SK-N-SH treated with all-trans-retinoic acid at 6 μM for 48 hours (cell line): ENCODE measurements at regions not wholly inside any gene's neighbourhood (a gene's known extent, or its start where the extent isn't known, plus 50 kb on each side); places are given as distances from the start of the nearest gene placed in this dataset.

ENCODE experiments used
- ARNTL ChIP-seq: fragments of 450-650 bp; formaldehyde crosslinking; IDR thresholded peaks from 2 replicates; pipeline ENCODE4 v1.5.0; 2020; ENCODE audit warnings: low read depth, mild to moderate bottlenecking, moderate library complexity, borderline replicate concordance
- CREB5 ChIP-seq: fragments of 250-450 bp; sonication (Bioruptor Pico); IDR thresholded peaks from 2 replicates; pipeline ENCODE4 v1.5.1; 2020; ENCODE audit warnings: low read depth, mild to moderate bottlenecking, moderate library complexity
- ESRRG ChIP-seq: fragments of 250-450 bp; sonication (Bioruptor Pico); IDR thresholded peaks from 2 replicates; pipeline ENCODE4 v1.6.1; 2021; ENCODE audit warnings: mild to moderate bottlenecking
- RARB ChIP-seq: fragments of 250-450 bp; sonication (Bioruptor Pico); IDR thresholded peaks from 2 replicates; pipeline ENCODE4 v1.8.0; 2021; ENCODE audit warnings: mild to moderate bottlenecking, moderate library complexity
- SNAI2 ChIP-seq: fragments of 250-450 bp; sonication (Bioruptor Pico); IDR thresholded peaks from 2 replicates; pipeline ENCODE4 v1.5.0; 2020; ENCODE audit warnings: mild to moderate bottlenecking, moderate library complexity
- TOX ChIP-seq: fragments of 250-450 bp; sonication (Bioruptor Pico); IDR thresholded peaks from 2 replicates; pipeline ENCODE4 v1.8.0; 2021; ENCODE audit warnings: mild to moderate bottlenecking, moderate library complexity, borderline replicate concordance
- ZC3H10 ChIP-seq: fragments of 250-450 bp; sonication (Bioruptor Pico); IDR thresholded peaks from 2 replicates; pipeline ENCODE4 v1.5.1; 2021; ENCODE audit warnings: mild to moderate bottlenecking, moderate library complexity
- ZFP3 ChIP-seq: fragments of 250-450 bp; sonication (Bioruptor Pico); IDR thresholded peaks from 2 replicates; pipeline ENCODE4 v1.5.0; 2020; ENCODE audit warnings: mild to moderate bottlenecking, moderate library complexity
- ZFP30 ChIP-seq: fragments of 450-650 bp; formaldehyde crosslinking; IDR thresholded peaks from 2 replicates; pipeline ENCODE4 v1.5.0; 2022; ENCODE audit warnings: mild to moderate bottlenecking, moderate library complexity
- ZNF565 ChIP-seq: fragments of 450-650 bp; formaldehyde crosslinking; conservative IDR thresholded peaks from 2 replicates; pipeline ENCODE4 v1.5.0; 2020; ENCODE audit warnings: low read depth, mild to moderate bottlenecking, moderate library complexity
- ZNF70 ChIP-seq: fragments of 450-650 bp; formaldehyde crosslinking; IDR thresholded peaks from 2 replicates; pipeline ENCODE4 v1.5.0; 2020; ENCODE audit warnings: mild to moderate bottlenecking, moderate library complexity
- TF ChIP-seq, protein P1 (sequence below): fragments of 250-450 bp; sonication (Bioruptor Pico); IDR thresholded peaks from 2 replicates; pipeline ENCODE4 v1.8.0; 2020; ENCODE audit warnings: mild to moderate bottlenecking, moderate library complexity, borderline replicate concordance

DNA sequence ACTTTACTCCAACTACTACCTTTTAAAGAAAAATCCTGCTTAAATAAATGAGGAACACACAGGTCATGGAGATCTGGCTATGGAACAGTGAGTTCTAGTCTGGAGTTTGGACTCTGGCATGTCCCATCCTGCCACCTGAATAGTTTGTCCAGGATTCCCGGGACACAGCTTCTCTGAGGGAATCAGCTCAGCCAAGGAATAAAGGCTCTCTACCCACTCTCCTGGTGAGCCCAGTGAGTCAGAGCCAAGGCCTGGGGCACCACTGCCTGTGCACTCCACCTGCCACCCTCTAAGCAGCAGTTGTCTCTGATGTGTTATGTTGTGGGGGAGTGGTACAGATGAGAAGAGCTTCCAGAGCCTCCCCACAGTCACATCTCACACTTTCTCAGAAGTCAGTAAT lies 113.5 kb downstream of the HTR5A start:
- TF ChIP-seq ARNTL (no peak), ZNF565 (CRISPR knock-in tag) (no peak), RARB (CRISPR knock-in tag) (no peak), ZNF70 (CRISPR knock-in tag) (no peak), ZC3H10 (CRISPR knock-in tag) (no peak), CREB5 (no peak), TOX (CRISPR knock-in tag) (no peak), ZFP3 (CRISPR knock-in tag) (no peak), ZFP30 (no peak), ESRRG (no peak), SNAI2 (no peak)
- TF ChIP-seq, protein P1, sequence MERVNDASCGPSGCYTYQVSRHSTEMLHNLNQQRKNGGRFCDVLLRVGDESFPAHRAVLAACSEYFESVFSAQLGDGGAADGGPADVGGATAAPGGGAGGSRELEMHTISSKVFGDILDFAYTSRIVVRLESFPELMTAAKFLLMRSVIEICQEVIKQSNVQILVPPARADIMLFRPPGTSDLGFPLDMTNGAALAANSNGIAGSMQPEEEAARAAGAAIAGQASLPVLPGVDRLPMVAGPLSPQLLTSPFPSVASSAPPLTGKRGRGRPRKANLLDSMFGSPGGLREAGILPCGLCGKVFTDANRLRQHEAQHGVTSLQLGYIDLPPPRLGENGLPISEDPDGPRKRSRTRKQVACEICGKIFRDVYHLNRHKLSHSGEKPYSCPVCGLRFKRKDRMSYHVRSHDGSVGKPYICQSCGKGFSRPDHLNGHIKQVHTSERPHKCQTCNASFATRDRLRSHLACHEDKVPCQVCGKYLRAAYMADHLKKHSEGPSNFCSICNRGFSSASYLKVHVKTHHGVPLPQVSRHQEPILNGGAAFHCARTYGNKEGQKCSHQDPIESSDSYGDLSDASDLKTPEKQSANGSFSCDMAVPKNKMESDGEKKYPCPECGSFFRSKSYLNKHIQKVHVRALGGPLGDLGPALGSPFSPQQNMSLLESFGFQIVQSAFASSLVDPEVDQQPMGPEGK (CRISPR knock-in tag) = no peak
